ENCODE measurements at regions not wholly inside any gene's neighbourhood (a gene's known extent, or its start where the extent isn't known, plus 50 kb on each side); places are given as distances from the start of the nearest gene placed in this dataset.

- TF ChIP-seq EZH2 (IDR thresholded peaks at IDR 0.05; ENCODE audit: insufficient read depth, poor library complexity, severe bottlenecking) (no peak), EZH2phosphoT487 (IDR thresholded peaks at IDR 0.05; ENCODE audit: insufficient read depth, low read depth) (no peak)
These were observed 1217.2 kb upstream of the GJE1 start for GRCh38 chr6:140915551-140915950.

All from GM23248 (cell line).